Sciatic nerve (tissue), 2 donors: ENCODE measurements at regions not wholly inside any gene's neighbourhood (a gene's known extent, or its start where the extent isn't known, plus 50 kb on each side); places are given as distances from the start of the nearest gene placed in this dataset.

Experiments used
- ATAC-seq: fragments of 200-7000 bp; cut with Tn5 transposase; one replicate; pipeline ENCODE4 v1.9.1; 2020; ENCODE audit warnings: mild to moderate bottlenecking, moderate library complexity
- DNase-seq: peaks from one replicate; pipeline ENCODE4 v3.0.0-alpha.2; 2020; ENCODE audit warnings: low spot score
- intact Hi-C: fragments of 100-400 bp; cut with DNase I; formaldehyde crosslinking; loops from one replicate; pipeline ENCODE4 v1.14.2; 2022
- donor health status: DM: no; HTN: no; CAD: no.
- donor health status: DM: no; HTN: no; CAD: no.

GRCh38 chr5:135680713-135681112 is 101.9 kb upstream of the CXCL14 start:
- DNase-seq (no peak), ATAC-seq (no peak)
- intact Hi-C loops: no loop called here

DNA sequence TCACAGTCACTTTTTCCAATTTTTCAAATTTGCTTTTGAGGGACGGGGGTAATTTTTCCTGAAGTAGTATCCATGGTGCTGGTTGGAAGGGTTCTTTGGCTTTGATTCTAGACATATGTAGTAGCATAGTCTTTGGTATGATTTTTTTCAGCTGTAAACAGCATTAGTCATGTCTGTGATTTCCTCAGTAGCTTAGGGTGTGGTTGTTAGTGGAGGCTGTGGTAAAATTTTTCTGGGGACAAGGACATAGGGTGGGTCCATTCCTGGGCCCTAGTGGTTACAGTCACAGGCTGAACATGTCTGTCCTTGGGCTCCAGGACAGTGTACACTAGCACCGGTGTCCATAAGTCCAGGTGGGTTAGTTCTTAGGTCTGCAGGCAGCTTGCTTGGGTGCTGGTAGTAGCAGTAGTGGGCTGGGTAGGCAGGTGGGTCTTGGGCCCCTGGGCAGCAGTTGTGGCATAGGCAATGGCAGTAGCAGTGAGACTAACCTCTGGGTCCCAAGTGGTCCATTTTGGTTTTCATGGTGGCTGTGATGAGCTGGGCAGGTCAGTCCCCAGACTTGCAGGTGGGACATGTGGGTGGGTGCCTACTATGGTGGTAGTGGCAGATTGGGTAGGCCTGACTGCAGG is 100.0 kb upstream of the CXCL14 start:
- no peak for DNase-seq
- ATAC-seq: no peak
- intact Hi-C loops: no loop called here

DNA sequence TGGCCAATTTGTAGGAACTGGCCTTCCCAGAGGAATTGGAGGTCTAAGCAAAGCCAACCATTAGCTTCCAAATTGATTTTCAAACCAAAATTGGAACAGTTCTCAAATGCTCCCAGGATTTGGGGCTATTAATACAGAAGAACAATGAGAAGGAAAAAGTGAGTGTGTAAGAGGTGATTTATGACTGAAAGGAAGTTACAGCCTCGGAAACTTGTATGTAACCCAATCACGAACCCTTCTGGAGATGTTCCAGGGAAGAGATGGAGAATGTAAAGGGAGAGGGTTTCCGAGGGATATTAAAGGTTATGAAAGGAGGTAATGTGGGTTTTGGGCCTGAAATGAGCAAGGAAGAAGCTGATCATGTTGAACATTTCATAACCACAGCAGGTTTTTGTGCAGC is 93.2 kb upstream of the CXCL14 start:
- intact Hi-C loops: no loop called here
- DNase-seq (no peak), ATAC-seq (no peak)

GRCh38 chr5:135671052-135671705 is 92.4 kb upstream of the CXCL14 start:
- ATAC-seq (no peak), DNase-seq (no peak)
- intact Hi-C loops: no loop called here

DNA sequence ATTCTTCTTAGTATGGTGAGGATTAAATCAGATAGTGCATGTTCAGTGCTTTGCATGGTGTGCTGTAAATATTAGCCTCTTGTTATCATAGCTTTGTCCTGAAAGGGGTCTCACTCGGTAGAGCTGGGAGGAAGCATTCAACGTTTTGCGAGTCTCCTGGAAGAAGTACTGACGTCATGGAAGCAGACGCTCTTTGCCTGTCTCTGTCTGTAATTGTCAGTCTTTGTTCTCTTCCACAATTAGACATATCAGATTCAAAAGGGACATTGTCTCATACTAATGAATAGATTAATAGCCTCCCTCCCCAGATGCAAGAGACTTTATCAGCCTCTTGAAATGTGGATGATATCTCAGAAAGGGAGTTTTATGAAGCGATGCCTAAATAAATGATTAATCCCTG is 91.8 kb upstream of the CXCL14 start:
- ATAC-seq: no peak
- intact Hi-C loops: no loop called here
- no peak for DNase-seq

- intact Hi-C loops: no loop called here
- ATAC-seq (no peak), DNase-seq (no peak)
These were observed 90.6 kb upstream of the CXCL14 start for GRCh38 chr5:135669416-135669815.

- ATAC-seq (peak; percentile 27), DNase-seq (no peak)
- intact Hi-C loops: no loop called here
These were observed 88.9 kb upstream of the CXCL14 start for GRCh38 chr5:135667673-135668072.

- intact Hi-C loops: no loop called here
- no peak for DNase-seq
These were observed 88.4 kb upstream of the CXCL14 start for GRCh38 chr5:135667204-135667603.

GRCh38 chr5:135662683-135663082 is 83.9 kb upstream of the CXCL14 start:
- intact Hi-C loops: no loop called here
- no peak for ATAC-seq

More at GRCh38 chr5:135667204-135667603, 88.4 kb upstream of the CXCL14 start:
- ATAC-seq: peak; percentile 75

GRCh38 chr5:135662061-135662481 is 83.3 kb upstream of the CXCL14 start:
- ATAC-seq: no peak
- DNase-seq: no peak
- intact Hi-C loops: no loop called here

More at GRCh38 chr5:135662683-135663082, 83.9 kb upstream of the CXCL14 start:
- no peak for DNase-seq

GRCh38 chr5:135660826-135661575 is 82.2 kb upstream of the CXCL14 start:
- ATAC-seq: peak; percentile 67
- DNase-seq: no peak
- intact Hi-C loops: no loop called here

DNA sequence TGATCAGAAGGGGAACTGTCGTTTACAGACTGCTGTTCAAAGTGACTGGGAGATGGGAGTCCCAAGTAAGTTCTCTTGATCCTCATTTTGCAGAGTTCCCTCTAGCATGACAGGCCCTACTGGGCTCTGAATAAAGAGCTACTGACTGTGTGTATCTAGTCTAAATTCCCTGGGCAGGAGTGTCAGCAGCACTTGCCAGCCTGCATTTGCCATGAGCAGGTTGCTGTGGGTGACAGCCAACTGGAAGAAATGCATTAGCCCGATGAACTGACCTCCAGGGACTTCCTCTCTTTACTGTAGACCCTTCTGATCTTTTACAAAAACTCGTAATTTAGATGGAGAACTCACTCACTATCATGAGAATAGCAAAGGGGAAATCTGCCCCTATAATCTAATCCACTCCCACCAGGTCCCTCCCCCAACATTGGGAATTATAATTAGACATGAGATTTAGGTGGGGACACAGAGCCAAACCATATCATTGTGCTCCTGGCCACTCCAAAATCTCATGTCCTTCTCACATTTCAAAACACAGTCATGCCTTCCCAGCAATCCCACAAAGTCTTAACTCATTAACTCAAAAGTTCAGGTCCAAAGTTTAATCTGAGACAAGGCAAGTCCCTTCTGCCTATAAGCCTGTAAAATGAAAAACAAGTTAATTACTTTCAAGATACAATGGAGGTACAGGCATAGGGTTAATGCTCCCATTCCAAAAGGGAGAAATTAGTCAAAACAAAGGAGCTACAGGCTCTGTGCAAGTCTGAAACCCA is 78.9 kb upstream of the CXCL14 start:
- DNase-seq: no peak
- no peak for ATAC-seq
- intact Hi-C loops: no loop called here

DNA sequence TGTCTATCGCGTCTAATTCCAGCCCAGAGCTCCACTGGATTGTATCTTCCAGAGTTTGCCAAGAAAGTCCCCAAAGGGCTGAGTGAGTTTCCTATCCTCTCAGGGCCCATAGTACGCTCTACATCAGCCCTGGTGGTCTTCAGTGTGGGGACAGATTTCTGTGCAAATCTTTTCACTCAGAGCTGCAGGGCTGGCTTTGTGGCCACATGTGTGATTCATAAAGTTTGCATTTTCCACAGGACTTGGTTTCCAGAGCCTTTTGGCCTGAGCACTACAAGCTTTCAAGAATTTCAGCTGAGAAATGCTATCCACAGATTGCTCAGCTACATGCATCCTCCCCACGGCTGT is 76.7 kb upstream of the CXCL14 start:
- intact Hi-C loops: no loop called here
- DNase-seq (no peak), ATAC-seq (no peak)

- intact Hi-C loops: no loop called here
- ATAC-seq (no peak), DNase-seq (no peak)
These were observed 76.1 kb upstream of the CXCL14 start for GRCh38 chr5:135654761-135655467.

DNA sequence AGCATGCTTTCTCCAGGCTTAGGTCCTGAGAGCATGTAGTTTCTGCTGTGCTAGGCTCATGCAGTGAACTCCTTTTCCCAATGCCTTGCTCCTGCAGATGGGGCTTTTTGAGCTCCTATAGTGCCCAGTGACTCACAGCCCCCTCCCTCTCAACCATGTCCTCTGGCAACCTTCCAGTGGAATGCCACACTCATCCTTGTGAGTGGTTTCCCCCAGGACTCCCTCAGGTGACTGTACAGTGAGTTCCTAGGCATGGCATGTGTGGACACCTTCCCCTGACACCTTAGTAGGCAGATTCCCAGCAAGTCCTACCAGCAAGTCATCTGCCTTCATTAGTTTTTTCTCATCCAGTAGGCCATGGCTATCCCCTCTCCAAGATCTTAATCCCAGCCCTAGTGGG is 72.4 kb upstream of the CXCL14 start:
- no peak for ATAC-seq
- no peak for DNase-seq
- intact Hi-C loops: no loop called here

GRCh38 chr5:135650081-135650480 is 71.3 kb upstream of the CXCL14 start:
- no peak for ATAC-seq
- intact Hi-C loops: no loop called here

DNA sequence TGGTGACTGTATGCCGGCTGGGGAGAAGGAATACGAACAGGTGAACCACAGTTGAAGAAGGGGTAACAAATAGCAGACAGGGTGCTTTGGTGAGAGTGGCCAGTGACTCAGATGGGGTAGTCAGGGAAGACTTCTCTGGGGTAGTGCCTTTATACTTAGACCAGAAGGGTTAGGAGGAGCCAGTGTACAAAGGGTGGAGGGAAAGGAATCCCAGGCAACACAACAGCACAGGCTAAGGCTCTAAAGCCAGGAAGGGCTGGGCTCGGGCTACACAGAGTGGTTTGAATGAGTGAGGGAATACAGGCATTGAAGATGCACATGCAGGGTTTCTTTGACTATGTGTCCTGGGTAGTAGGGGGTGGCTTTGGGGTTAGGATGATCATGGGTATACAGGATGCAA is 70.6 kb upstream of the CXCL14 start:
- intact Hi-C loops: no loop called here
- ATAC-seq (no peak), DNase-seq (no peak)

More at GRCh38 chr5:135650081-135650480, 71.3 kb upstream of the CXCL14 start:
- DNase-seq: no peak

DNA sequence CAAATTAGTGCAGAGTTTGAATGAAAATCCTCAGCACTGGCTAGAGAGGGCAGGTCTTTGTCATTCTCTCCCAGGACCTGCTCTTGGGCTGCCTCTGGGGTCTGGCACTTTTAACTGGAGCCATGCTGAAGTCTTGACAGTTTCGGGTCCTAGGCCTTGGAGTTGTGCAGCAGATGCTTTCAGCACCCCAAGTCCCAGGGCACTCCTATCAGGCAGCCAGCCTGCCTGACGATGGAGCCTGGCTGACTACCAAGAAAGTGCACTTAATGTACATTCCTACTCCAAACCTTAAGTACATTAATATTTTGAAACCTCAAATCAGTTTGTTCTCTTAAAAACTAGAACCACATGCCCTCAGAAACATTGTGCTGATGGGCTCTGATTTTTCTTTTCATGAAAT is 69.3 kb upstream of the CXCL14 start:
- no peak for DNase-seq
- intact Hi-C loops: no loop called here

More for the DNA sequence above, 69.3 kb upstream of the CXCL14 start:
- no peak for ATAC-seq
